ENCODE measurements at regions not wholly inside any gene's neighbourhood (a gene's known extent, or its start where the extent isn't known, plus 50 kb on each side); places are given as distances from the start of the nearest gene placed in this dataset.
"Not testable (repeated sequence)": the region's sequence is repeated elsewhere in the genome, so short reads cannot be mapped to it uniquely, and the experiment has no call there.

GRCh38 chr2:39851651-39852110 is 72.6 kb upstream of the THUMPD2 start:
- DNase-seq: no peak
- in situ Hi-C loops (cut with HindIII; ENCODE audit: low pct_ligation_motif_present, low pct_unique_long_range_greater_than_20kb, low sequenced_read_pairs): no loop called here

GRCh38 chr2:39851251-39851650 is 72.2 kb upstream of the THUMPD2 start:
- DNase-seq: no peak
- in situ Hi-C loops (cut with HindIII; ENCODE audit: low pct_ligation_motif_present, low pct_unique_long_range_greater_than_20kb, low sequenced_read_pairs): no loop called here

DNA sequence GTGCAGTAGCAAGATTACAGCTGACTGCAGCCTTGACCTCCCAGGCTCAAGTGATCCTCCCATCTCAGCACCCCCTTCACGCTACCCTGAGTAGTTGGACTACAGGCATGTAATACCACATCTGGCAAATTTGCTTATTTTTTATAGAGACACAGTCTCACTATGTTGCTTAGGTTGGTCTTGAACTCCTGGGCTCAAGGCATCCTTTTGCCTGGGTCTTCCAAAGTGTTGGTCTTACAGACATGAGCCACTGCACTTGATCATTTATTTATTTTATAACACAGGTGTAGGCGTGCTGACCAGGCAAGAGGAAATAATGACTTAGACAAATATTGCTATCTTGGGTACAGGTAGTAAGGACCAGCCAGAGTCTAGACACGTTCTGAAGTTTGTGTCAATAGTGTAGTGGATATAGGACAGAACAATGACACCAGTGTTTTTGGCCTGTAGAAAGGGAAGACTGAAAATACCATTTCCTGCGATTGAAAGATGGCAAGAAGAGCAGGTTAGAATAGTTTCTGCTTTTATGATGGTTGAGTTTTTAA is 71.0 kb upstream of the THUMPD2 start:
- in situ Hi-C loops (cut with HindIII; ENCODE audit: low pct_ligation_motif_present, low pct_unique_long_range_greater_than_20kb, low sequenced_read_pairs): no loop called here
- no peak for DNase-seq

GRCh38 chr2:39849064-39849463 is 70.0 kb upstream of the THUMPD2 start:
- DNase-seq: no peak
- in situ Hi-C loops (cut with HindIII; ENCODE audit: low pct_ligation_motif_present, low pct_unique_long_range_greater_than_20kb, low sequenced_read_pairs): no loop called here

GRCh38 chr2:39845460-39846146 is 66.5 kb upstream of the THUMPD2 start:
- peak; percentile 22 for DNase-seq
- in situ Hi-C loops (cut with HindIII; ENCODE audit: low pct_ligation_motif_present, low pct_unique_long_range_greater_than_20kb, low sequenced_read_pairs): no loop called here

DNA sequence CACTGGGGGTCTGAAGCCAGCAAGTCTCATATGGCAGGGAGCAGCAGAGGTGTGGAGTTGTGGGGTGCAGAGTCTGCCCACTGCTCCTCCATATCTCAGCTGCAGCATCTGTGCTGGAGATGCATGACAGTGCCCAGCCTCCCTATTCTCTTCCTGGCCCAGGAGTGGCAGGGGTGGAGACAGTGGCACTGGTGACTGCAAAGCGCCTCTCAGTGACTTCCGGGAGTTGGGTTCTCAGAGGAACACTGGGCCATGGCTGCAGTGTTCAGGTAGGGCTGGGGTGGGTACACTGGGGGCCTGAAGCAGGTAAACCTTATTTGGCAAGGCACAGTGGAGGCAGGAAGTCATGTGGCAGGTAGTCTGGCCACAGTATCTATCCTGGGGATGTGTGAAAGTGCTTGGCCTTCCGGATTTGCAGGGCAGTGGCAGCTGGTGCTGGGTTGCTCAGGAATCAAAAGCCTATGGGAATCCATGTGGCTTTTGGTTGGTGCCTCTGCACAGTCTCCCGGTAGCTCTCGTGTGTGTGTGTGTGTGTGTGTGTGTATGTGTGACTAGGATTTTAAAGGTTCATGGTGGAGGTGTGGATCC is 60.3 kb upstream of the THUMPD2 start:
- in situ Hi-C loops (cut with HindIII; ENCODE audit: low pct_ligation_motif_present, low pct_unique_long_range_greater_than_20kb, low sequenced_read_pairs): no loop called here
- DNase-seq: no peak

DNA sequence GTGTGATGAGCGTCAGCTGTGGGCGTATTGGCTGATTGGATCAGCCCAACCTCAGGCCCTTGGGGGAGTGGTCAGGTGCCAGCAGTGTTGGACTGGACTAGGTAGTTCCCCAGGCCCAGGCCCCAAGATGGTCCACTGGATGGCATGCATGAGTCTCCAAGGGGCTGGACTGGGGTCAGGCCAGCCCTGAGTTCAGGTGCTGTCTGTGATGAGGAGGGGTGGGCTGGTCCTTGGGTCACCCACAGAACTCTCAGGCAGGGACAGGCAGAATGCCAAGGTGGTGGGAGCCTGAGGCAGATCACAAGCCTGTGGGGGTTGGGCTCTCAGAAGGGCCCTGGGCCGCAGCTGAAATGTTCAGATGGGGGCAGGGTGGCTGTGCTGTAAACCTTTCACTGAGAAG is 59.5 kb upstream of the THUMPD2 start:
- no peak for DNase-seq
- in situ Hi-C loops (cut with HindIII; ENCODE audit: low pct_ligation_motif_present, low pct_unique_long_range_greater_than_20kb, low sequenced_read_pairs): no loop called here

DNA sequence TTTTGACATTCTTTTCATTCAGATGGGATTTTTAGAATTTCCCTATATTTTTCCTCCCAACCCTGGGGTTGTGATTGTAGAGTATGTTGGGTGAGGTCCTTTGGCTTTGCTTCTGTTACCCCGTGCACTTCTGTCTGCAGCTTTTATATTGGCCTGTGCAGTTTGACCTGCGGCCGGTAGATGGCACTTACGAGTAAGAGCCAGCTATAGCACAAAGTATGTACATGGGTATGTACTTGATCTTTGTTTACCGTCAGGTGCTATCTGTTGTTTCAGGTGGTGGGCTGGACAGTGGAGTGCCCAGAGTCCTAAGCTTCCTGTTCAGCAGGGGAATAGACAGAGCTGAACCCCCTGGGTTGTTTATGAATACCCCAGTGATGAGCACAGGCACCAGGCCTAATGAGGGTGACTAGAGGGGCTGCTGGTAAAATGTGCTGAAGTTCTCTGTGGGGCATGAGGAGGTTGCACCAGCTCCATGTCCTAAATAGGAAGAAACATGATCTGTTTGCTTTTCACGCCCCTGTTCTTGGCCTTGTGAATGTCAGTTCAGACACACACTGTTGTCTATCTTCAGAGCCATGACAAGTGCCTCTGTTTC is 58.9 kb upstream of the THUMPD2 start:
- in situ Hi-C loops (cut with HindIII; ENCODE audit: low pct_ligation_motif_present, low pct_unique_long_range_greater_than_20kb, low sequenced_read_pairs): no loop called here
- peak; percentile 46 for DNase-seq

DNA sequence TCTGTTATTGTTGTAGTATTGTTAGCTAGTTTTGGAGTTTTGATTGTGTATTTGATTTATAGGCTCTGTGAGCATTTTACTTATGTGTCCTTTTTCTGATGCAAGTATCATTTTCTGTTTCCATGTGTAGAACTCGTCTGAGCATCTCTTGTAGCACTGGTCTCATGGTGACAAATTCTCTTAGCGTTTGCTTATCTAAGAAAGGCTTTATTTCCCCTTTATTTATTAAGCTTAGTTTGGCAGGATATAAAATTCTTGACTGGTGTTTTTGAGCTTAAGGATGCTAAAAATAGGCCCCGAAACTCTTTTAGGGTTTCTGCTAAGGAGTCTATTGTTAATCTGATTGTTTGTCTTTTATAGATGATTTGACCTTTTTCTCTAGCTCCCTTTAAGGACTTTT is 57.6 kb upstream of the THUMPD2 start:
- DNase-seq: no peak
- in situ Hi-C loops (cut with HindIII; ENCODE audit: low pct_ligation_motif_present, low pct_unique_long_range_greater_than_20kb, low sequenced_read_pairs): no loop called here

DNA sequence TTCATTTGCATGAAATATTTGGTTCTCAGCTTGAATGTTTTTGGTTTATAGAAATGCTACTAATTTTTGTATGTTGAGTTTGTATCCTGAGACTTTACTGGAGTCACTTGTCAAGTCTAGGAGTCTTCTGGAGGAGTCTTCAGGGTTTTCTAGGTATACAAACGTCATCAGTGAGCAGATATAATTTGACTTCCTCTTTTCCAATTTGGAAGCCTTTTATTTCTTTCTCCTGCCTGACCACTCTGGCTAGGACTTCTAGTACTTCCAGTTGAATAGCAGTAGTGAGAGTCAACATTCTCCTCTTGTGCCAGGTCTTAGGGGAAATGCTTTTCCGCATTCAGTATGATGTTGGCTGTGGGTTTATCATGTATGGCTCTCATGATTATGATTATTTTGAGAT is 55.4 kb upstream of the THUMPD2 start:
- no peak for DNase-seq
- in situ Hi-C loops (cut with HindIII; ENCODE audit: low pct_ligation_motif_present, low pct_unique_long_range_greater_than_20kb, low sequenced_read_pairs): no loop called here

DNA sequence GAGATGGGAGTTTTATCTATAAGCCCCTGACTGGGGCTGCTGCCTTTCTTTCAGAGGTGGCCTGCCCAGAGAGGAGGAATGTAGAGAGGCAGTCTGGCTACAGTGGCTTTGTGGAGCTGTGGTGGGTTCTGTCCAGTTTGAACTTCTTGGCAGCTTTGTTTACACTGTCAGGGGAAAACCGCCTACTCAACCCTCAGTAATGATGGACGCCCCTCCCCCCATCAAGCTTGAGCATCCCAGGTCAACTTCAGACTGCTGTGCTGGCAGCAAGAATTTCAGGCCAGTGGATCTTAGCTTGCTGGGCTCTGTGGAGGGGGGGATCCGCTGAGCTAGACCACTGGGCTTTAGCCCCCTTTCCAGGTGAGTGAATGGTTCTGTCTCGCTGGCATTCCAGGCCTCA is 51.6 kb upstream of the THUMPD2 start:
- in situ Hi-C loops (cut with HindIII; ENCODE audit: low pct_ligation_motif_present, low pct_unique_long_range_greater_than_20kb, low sequenced_read_pairs); DNase-seq: not testable (repeated sequence)

Measured in ACHN (cell line).